ENCODE measurements at regions not wholly inside any gene's neighbourhood (a gene's known extent, or its start where the extent isn't known, plus 50 kb on each side); places are given as distances from the start of the nearest gene placed in this dataset.

GRCh38 chr12:16785524-16785923 lies 179.6 kb upstream of the LMO3 start:
- TF ChIP-seq, protein P1, sequence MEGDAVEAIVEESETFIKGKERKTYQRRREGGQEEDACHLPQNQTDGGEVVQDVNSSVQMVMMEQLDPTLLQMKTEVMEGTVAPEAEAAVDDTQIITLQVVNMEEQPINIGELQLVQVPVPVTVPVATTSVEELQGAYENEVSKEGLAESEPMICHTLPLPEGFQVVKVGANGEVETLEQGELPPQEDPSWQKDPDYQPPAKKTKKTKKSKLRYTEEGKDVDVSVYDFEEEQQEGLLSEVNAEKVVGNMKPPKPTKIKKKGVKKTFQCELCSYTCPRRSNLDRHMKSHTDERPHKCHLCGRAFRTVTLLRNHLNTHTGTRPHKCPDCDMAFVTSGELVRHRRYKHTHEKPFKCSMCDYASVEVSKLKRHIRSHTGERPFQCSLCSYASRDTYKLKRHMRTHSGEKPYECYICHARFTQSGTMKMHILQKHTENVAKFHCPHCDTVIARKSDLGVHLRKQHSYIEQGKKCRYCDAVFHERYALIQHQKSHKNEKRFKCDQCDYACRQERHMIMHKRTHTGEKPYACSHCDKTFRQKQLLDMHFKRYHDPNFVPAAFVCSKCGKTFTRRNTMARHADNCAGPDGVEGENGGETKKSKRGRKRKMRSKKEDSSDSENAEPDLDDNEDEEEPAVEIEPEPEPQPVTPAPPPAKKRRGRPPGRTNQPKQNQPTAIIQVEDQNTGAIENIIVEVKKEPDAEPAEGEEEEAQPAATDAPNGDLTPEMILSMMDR (IDR thresholded peaks at IDR 0.05), result no peak
- no peak for TF ChIP-seq POLR2A (IDR thresholded peaks at IDR 0.05)

Data from uterus (tissue), 2 donors.